ENCODE measurements at regions not wholly inside any gene's neighbourhood (a gene's known extent, or its start where the extent isn't known, plus 50 kb on each side); places are given as distances from the start of the nearest gene placed in this dataset.

DNA sequence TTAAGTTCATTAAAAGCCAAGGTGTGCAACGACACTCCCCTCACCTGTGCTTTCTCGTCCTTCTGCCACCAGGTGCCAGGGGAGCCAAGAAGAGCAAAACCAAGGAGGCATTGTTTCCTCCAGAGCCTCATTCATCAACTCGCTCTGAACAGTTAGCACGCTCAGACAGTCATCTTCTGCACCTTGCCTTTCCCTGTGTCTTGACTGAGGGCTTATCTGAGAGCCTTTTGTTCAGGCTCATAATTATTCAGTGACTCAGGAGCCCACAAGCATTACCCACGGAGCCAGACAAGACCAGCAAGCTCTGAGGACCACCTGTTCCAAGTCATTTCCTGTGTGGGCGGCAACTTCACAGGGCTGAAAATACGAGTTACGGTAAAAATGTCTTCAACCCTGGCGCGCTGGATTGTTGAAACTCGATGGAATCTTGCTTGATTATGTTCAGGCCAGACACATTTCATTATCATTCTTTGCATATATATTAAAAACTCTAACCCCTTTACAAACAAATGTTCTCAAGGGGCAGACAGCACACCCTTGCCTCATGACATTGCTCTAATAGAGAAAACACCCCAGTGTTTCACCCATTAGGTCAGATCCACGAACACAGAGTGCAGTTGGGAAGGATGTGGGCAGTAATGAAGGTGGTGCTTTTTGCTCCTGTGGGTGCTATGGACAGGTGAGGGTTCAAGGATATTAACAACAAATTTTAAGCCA lies 89.7 kb upstream of the RUNX1 start:
- DNase-seq = no peak

DNA sequence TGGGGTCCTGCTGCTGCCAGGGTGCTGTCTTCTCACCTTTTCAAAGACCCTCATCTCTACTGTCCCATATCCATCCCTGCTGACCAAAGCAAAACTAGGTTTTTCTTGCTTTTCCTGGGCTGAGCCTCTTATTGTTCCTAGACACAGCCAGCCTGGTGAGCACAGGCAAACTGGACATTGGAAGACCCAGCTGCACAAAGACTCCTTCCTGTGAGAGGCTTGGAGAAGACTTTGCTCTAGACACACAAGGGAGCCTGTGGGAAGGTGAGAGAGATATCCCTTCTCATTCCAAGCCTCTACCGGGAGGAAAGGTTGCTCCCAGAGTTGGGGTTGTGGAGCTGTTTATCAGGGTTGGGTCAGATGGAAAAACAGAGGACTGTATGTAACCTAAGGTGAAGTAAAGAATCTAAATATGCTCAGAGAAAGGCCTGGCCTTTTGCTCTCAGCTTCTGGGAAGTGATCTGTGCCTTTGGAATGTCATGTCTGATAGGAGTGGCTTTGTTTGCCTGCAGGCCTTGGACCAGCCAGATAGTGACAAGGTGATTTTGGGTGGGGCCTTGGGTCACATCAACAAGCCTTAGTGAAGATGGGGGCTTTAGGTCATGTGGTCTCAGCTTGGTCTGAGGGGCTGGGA lies 87.6 kb upstream of the RUNX1 start:
- no peak for DNase-seq

- DNase-seq = no peak
Observed at GRCh38 chr21:35136106-35136505, 87.0 kb upstream of the RUNX1 start.

DNA sequence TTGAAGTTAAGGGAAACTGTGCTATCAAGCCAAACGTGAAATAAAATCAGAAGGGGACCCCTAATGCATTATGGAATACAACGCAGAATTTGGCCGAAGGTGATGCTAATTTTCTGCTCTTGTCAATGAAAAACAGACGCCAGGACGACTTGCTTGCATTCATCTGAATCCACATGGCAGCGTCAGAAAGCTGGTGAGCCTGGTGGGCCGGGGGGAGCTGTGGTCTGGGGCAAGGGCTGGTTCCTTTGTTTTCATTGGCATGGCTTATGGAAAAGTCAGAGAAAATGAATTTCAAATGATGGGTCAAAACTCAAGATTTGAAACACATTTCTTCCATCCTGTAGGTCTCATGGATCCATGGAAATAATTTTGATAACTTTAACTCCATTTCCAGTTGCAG lies 86.4 kb upstream of the RUNX1 start:
- DNase-seq = no peak

GRCh38 chr21:35134309-35134708 lies 85.2 kb upstream of the RUNX1 start:
- DNase-seq = no peak

GRCh38 chr21:35128536-35128935 lies 79.4 kb upstream of the RUNX1 start:
- no peak for DNase-seq

GRCh38 chr21:35127851-35128250 lies 78.7 kb upstream of the RUNX1 start:
- DNase-seq = no peak

DNA sequence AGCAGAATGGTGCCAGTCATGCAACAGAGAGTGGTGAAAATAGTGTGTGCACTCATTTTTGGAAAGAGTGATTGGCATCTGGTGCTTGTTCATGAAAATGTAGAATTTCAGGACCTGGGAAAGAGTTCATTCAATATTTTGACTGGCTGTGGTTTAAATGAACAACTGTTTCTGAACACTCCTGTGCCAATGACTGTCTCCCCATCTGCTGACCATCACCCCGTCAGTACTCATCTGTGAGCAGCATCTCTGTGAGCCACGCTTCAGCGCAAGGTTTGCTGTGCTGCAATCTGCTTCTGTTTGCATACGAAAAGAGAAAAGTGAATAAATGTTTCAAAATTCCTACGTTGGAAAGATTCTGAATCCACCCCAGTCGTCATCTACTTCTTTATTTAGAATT lies 77.9 kb upstream of the RUNX1 start:
- no peak for DNase-seq

- DNase-seq = peak; percentile 19
Observed at GRCh38 chr21:35120631-35121180, 71.6 kb upstream of the RUNX1 start.

GRCh38 chr21:35119501-35120047 lies 70.5 kb upstream of the RUNX1 start:
- no peak for DNase-seq

- DNase-seq = no peak
Observed at GRCh38 chr21:35116777-35117176, 67.7 kb upstream of the RUNX1 start.

DNA sequence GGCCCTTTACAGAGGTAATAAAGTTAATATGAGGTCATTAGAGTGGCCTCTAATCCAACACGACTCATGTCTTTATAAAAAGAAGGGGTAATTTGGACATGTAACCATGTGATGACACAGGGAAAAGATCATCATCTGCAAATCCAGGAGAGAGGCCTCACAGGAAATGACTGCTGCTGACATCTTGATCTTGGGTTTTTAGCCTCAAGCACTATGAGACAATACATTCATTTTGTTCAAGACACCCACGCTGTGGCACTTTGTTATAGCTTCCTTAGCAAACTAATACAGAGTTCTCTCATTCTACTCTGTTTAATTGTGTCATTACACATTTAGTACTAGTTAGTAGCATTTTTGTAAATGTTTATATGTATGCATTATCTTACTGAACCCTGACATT lies 64.0 kb upstream of the RUNX1 start:
- no peak for DNase-seq

DNA sequence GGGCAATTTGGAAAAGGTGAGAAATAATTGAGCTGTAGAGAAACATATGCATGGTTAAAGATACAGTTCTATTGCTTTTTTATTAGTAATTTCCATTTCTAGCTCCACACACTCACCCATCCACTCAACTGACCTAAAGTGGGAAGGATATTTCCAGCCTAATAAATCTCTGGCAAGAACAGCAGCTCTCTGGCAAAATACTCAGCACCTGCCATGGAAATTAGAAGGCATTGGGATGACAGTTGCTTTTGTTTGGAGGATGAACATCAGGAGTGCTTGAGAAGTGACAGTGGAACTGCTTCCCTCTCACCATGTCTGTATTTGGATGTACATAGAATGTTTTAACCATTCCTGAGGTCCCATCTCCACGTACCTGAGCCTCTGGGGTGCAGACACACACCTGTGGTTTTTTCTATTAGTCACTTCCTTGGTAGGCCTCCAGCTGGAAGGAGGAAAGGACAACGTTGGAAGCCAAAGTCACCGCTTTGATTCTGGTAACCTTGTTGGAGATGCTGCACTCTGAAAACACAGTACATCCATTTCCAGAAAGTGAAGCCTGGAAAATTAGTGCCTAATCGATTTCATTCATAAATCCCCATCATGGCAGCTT lies 62.3 kb upstream of the RUNX1 start:
- DNase-seq = no peak

GRCh38 chr21:35108887-35109286 lies 59.8 kb upstream of the RUNX1 start:
- no peak for DNase-seq

DNA sequence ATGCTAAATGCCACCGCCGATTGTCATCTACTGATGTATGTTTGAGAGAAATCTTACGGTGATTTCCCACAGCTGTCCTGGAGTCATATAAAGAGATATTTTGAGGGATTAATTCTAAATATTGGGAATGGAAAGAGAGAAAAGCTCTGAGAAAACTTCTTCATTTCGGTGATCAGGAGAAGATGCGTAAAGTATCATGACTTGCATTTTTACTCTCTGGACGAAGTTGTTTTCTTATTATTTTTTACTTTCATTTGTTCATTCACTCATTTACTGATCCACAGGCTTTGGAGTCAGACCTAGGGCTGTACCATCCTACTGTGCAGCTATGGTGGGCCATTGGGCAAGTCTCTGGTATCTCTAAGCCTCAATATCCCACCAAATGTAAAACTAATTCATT lies 58.4 kb upstream of the RUNX1 start:
- no peak for DNase-seq

DNA sequence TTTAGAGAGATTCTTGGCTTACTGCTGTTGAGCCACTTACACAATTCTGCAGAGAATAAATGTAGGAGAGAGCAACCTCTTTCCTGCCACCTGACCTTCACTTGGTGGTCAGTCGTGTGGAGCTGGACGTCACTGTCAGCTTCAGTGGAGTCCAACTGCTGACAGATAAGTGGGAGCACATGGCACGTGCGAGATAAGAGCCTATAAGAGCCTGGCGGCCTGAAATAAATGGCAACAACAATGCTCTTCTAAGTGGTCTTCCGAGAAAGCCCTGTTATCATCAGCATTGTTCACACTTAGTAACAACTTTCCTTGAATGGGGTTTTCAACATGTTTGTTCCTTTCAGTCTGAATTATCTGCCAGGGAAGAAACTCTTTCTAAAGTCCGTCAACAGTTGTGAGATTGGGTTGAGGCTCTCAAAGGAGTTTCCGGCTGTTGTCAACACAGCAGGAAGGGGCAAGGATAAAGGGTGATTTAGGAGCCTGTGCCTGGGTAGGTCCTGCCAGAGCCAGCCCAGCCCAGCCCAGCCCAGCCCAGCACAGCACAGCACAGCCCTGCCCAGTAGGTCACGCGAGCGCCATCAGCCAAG lies 57.2 kb upstream of the RUNX1 start:
- no peak for DNase-seq

DNA sequence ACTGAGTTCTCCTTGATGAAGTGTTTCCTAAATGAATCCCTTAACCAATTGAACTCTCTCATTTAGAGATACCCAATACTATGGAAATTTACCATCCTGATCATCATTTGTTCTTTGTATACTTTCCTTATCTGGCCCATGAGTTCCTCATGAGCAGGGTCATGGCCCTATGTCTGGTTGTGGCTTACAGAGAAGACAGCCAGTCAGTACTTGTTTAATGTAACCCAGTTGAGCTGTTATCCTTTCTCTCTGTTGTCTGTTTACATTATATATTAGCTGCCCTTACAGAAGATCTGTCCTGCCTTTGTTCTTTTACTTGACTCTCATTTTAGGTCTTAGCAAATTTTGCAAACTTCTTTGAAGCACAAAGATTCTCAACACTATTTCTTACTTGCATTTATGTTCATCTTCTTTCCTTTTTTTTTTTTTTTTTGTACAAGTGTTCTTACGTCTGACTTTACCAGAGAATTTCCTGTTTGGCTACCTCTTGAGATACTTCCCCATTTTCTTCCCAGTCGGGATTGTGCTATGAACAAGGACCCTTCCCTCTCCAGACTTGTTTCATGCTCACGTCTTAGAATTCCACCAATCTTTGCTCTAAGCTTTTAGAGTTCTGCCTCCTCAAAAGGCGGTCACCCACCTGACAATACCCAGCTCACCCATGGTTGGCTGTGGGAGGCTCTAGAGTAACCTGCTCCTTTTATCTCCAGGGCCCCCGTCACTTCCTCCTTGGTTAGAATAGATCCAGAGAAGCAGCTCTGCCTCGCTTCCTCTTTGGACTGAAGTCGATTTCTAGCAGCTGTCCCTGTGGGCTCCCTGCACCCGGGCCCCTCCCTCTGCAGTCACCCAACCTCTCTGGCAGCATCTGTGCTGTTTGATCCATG lies 53.6 kb upstream of the RUNX1 start:
- DNase-seq = no peak

GRCh38 chr21:35100349-35100811 lies 51.3 kb upstream of the RUNX1 start:
- no peak for DNase-seq

GRCh38 chr21:35099310-35099709 lies 50.2 kb upstream of the RUNX1 start:
- DNase-seq = no peak

Data from SHP77 treated with DMSO at 0.1 percent for 48 hours (cell line).